Neural cell (in vitro differentiated cells): ENCODE measurements at regions not wholly inside any gene's neighbourhood (a gene's known extent, or its start where the extent isn't known, plus 50 kb on each side); places are given as distances from the start of the nearest gene placed in this dataset.

Experiments
- H2AFZ ChIP-seq: fragments of 200-600, 300-800 bp; sonication (generic), shearing (Covaris generic); 2 replicates; pipeline ENCODE4 v1.6.0; 2014; ENCODE audit warnings: low read depth, mild to moderate bottlenecking, antibody characterized with exemption, low read length, moderate library complexity
- H3F3A ChIP-seq: fragments of 200-600 bp; shearing (Covaris generic); 2 replicates; pipeline ENCODE4 v1.6.1; 2016; ENCODE audit warnings: mild to moderate bottlenecking, moderate library complexity, mixed read lengths, antibody characterized with exemption, low read length; ENCODE audit not compliant: insufficient read depth, poor library complexity, severe bottlenecking
- H3K27ac ChIP-seq: fragments of 200-600, 300-800 bp; sonication (generic), shearing (Covaris generic); 2 replicates; pipeline ENCODE4 v1.5.1; 2014; ENCODE audit warnings: mild to moderate bottlenecking, low read length, moderate library complexity
- H3K27me3 ChIP-seq: fragments of 300-800, 200-600 bp; sonication (generic), shearing (Covaris generic); 2 replicates; pipeline ENCODE4 v1.6.0; 2014; ENCODE audit warnings: mild to moderate bottlenecking, low read depth, low read length, moderate library complexity; ENCODE audit not compliant: insufficient read depth
- H3K36me3 ChIP-seq: fragments of 300-800, 200-600 bp; sonication (generic), shearing (Covaris generic); 2 replicates; pipeline ENCODE4 v1.5.1; 2014; ENCODE audit warnings: mild to moderate bottlenecking, antibody characterized with exemption, low read length, moderate library complexity; ENCODE audit not compliant: insufficient read depth
- H3K4me2 ChIP-seq: fragments of 300-800, 200-600 bp; sonication (generic), shearing (Covaris generic); 2 replicates; pipeline ENCODE4 v1.6.0; 2014; ENCODE audit warnings: mild to moderate bottlenecking, low read length
- H3K4me3 ChIP-seq: fragments of 300-800, 200-600 bp; sonication (generic), shearing (Covaris generic); 2 replicates; pipeline ENCODE4 v1.5.1; 2014; ENCODE audit warnings: mild to moderate bottlenecking, low read length, moderate library complexity
- H3K79me2 ChIP-seq: fragments of 200-600 bp; shearing (Covaris generic); replicated peaks from 2 replicates; pipeline ENCODE4 v1.6.0; 2014; ENCODE audit warnings: mild to moderate bottlenecking, low read length, moderate library complexity; ENCODE audit not compliant: insufficient read depth
- H3K9ac ChIP-seq: fragments of 300-800, 200-600 bp; sonication (generic), shearing (Covaris generic); 2 replicates; pipeline ENCODE4 v1.6.1; 2016; ENCODE audit warnings: mild to moderate bottlenecking, low read length, mixed read lengths
- H3K9me2 ChIP-seq: fragments of 200-600 bp; shearing (Covaris generic); 2 replicates; pipeline ENCODE4 v1.6.1; 2016; ENCODE audit warnings: mild to moderate bottlenecking, low read length, mixed read lengths; ENCODE audit not compliant: insufficient read depth
- H3K9me3 ChIP-seq: fragments of 200-600, 300-800 bp; sonication (generic), shearing (Covaris generic); 2 replicates; pipeline ENCODE4 v1.6.1; 2016; ENCODE audit warnings: mild to moderate bottlenecking, mixed run types, low read length, moderate library complexity, mixed read lengths
- H4K20me1 ChIP-seq: fragments of 200-600 bp; shearing (Covaris generic); 2 replicates; pipeline ENCODE4 v1.6.1; 2016; ENCODE audit warnings: mild to moderate bottlenecking, mixed run types; ENCODE audit not compliant: insufficient read depth
- EP300 ChIP-seq: fragments of 450-650 bp; conservative IDR thresholded peaks from 2 replicates; pipeline ENCODE4 v1.6.1; 2014; ENCODE audit warnings: antibody characterized with exemption, mild to moderate bottlenecking, moderate library complexity; ENCODE audit not compliant: poor library complexity, severe bottlenecking
- EZH2 ChIP-seq: fragments of 200-600, 300-800 bp; shearing (Covaris generic), sonication (generic); IDR thresholded peaks from 2 replicates; pipeline ENCODE4 v1.6.1; 2014; ENCODE audit warnings: antibody characterized with exemption, low read length, borderline replicate concordance, mild to moderate bottlenecking; ENCODE audit not compliant: insufficient read depth, poor library complexity, severe bottlenecking
- MXI1 ChIP-seq: fragments of 450-650 bp; conservative IDR thresholded peaks from 2 replicates; pipeline ENCODE4 v1.6.1; 2014; ENCODE audit warnings: antibody characterized with exemption, mild to moderate bottlenecking; ENCODE audit not compliant: poor library complexity, severe bottlenecking
- POLR2AphosphoS5 ChIP-seq: IDR thresholded peaks from 2 replicates; pipeline ENCODE4 v1.6.1; 2012
- RAD21 ChIP-seq: fragments of 450-650 bp; conservative IDR thresholded peaks from 2 replicates; pipeline ENCODE4 v1.6.1; 2014; ENCODE audit warnings: antibody characterized with exemption, mild to moderate bottlenecking, moderate library complexity
- SMC3 ChIP-seq: fragments of 450-650 bp; conservative IDR thresholded peaks from 2 replicates; pipeline ENCODE4 v1.6.1; 2014; ENCODE audit warnings: antibody characterized with exemption, mild to moderate bottlenecking, moderate library complexity; ENCODE audit not compliant: poor library complexity
- TAF1 ChIP-seq: IDR thresholded peaks from 2 replicates; pipeline ENCODE4 v1.6.1; 2012; ENCODE audit warnings: low read depth
- TF ChIP-seq, protein P1 (sequence below): IDR thresholded peaks from 2 replicates; pipeline ENCODE4 v1.6.1; 2012; ENCODE audit warnings: borderline replicate concordance
- TF ChIP-seq, protein P2 (sequence below): fragments of 450-650 bp; IDR thresholded peaks from 2 replicates; pipeline ENCODE4 v1.5.1; 2014; ENCODE audit warnings: antibody characterized with exemption, mild to moderate bottlenecking, moderate library complexity; ENCODE audit not compliant: poor library complexity, severe bottlenecking

DNA sequence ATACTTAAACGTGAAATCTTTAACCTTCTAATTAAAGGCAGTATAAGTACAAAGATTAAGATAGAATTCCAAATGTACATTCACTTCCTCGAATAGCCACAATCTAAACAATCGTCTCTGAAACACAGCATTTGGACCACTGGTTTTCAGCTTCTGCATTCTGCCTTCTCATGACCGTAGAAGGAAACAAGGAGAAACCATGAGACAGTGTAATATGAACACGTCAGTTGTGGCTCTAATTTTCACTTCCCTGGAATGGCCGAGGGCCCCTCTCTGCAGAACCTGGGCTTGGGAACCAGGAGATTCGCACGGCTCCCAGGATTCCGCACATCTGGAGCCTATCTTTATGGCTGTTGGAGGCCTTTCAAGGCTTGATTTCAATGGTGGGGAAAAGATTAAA is 189.3 kb downstream of the KLF6 start:
- H3K36me3 ChIP-seq = no peaks in the 10 kb centered on the region
- no peak overlapping the region for H3K4me3 ChIP-seq
- H3K9me3 ChIP-seq = no peaks in the 10 kb centered on the region
- no peaks in the 10 kb centered on the region for H3K9me2 ChIP-seq
- H3K27me3 ChIP-seq = no peaks in the 10 kb centered on the region
- no peaks in the 10 kb centered on the region for H3K79me2 ChIP-seq
- no peak overlapping the region for H2AFZ ChIP-seq
- no peak overlapping the region for H3K27ac ChIP-seq
- TF ChIP-seq MXI1 = no peak
- TF ChIP-seq, protein P1, sequence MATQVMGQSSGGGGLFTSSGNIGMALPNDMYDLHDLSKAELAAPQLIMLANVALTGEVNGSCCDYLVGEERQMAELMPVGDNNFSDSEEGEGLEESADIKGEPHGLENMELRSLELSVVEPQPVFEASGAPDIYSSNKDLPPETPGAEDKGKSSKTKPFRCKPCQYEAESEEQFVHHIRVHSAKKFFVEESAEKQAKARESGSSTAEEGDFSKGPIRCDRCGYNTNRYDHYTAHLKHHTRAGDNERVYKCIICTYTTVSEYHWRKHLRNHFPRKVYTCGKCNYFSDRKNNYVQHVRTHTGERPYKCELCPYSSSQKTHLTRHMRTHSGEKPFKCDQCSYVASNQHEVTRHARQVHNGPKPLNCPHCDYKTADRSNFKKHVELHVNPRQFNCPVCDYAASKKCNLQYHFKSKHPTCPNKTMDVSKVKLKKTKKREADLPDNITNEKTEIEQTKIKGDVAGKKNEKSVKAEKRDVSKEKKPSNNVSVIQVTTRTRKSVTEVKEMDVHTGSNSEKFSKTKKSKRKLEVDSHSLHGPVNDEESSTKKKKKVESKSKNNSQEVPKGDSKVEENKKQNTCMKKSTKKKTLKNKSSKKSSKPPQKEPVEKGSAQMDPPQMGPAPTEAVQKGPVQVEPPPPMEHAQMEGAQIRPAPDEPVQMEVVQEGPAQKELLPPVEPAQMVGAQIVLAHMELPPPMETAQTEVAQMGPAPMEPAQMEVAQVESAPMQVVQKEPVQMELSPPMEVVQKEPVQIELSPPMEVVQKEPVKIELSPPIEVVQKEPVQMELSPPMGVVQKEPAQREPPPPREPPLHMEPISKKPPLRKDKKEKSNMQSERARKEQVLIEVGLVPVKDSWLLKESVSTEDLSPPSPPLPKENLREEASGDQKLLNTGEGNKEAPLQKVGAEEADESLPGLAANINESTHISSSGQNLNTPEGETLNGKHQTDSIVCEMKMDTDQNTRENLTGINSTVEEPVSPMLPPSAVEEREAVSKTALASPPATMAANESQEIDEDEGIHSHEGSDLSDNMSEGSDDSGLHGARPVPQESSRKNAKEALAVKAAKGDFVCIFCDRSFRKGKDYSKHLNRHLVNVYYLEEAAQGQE = no peak
- TF ChIP-seq TAF1 = no peak
- no peak for TF ChIP-seq EP300
- no peak for TF ChIP-seq SMC3
- TF ChIP-seq POLR2AphosphoS5 = no peak
- TF ChIP-seq RAD21 = no peak
- TF ChIP-seq, protein P2, sequence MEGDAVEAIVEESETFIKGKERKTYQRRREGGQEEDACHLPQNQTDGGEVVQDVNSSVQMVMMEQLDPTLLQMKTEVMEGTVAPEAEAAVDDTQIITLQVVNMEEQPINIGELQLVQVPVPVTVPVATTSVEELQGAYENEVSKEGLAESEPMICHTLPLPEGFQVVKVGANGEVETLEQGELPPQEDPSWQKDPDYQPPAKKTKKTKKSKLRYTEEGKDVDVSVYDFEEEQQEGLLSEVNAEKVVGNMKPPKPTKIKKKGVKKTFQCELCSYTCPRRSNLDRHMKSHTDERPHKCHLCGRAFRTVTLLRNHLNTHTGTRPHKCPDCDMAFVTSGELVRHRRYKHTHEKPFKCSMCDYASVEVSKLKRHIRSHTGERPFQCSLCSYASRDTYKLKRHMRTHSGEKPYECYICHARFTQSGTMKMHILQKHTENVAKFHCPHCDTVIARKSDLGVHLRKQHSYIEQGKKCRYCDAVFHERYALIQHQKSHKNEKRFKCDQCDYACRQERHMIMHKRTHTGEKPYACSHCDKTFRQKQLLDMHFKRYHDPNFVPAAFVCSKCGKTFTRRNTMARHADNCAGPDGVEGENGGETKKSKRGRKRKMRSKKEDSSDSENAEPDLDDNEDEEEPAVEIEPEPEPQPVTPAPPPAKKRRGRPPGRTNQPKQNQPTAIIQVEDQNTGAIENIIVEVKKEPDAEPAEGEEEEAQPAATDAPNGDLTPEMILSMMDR = no peak
- no peaks in the 10 kb centered on the region for H3F3A ChIP-seq
- H3K9ac ChIP-seq = no peak overlapping the region
- no peak overlapping the region for H3K4me2 ChIP-seq
- H4K20me1 ChIP-seq = no peaks in the 10 kb centered on the region

DNA sequence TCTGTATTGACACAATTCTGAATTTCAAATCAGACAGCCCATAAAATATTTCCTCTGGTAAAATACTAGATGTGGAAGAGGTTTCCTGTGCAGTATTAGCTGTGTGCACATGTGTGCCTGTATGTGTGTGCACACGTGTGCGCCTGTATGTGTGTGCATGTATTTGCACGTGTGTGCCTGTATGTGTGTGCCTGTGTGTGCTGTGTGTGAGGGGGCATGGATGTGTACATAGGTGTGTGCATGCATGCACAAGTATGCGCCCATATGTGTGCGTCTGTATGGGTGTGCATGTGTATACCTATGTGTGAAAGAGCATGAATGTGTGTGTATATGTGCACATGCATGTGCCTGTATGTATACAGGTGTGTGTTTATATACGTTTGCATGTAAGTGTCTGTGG is 191.4 kb downstream of the KLF6 start:
- Histone ChIP-seq H3F3A (no peaks in the 10 kb centered on the region), H3K4me2 (no peak overlapping the region), H3K9me3 (no peaks in the 10 kb centered on the region), H3K9me2 (no peaks in the 10 kb centered on the region), H3K27ac (no peak overlapping the region), H2AFZ (no peak overlapping the region), H4K20me1 (no peaks in the 10 kb centered on the region), H3K9ac (no peak overlapping the region), H3K36me3 (no peaks in the 10 kb centered on the region), H3K4me3 (no peak overlapping the region), H3K27me3 (no peaks in the 10 kb centered on the region), H3K79me2 (no peaks in the 10 kb centered on the region)
- TF ChIP-seq, protein P1 = no peak
- TF ChIP-seq TAF1 = no peak
- TF ChIP-seq POLR2AphosphoS5 = no peak
- TF ChIP-seq, protein P2 = no peak
- no peak for TF ChIP-seq EP300
- no peak for TF ChIP-seq RAD21
- no peak for TF ChIP-seq EZH2
- TF ChIP-seq MXI1 = no peak
- no peak for TF ChIP-seq SMC3
